Smooth muscle cell (in vitro differentiated cells): ENCODE measurements at regions not wholly inside any gene's neighbourhood (a gene's known extent, or its start where the extent isn't known, plus 50 kb on each side); places are given as distances from the start of the nearest gene placed in this dataset.

Experiments used
- DNase-seq: peaks from one replicate; lab custom pipeline; 2025; ENCODE audit not compliant: unreplicated experiment; lab: John Stamatoyannopoulos, UW
- H2AFZ ChIP-seq: fragments of 200-600 bp; sonication (generic); 2 replicates; pipeline ENCODE4 v1.6.0; 2016; ENCODE audit warnings: antibody characterized with exemption, low read depth, mild to moderate bottlenecking
- H3F3A ChIP-seq: fragments of 200-600 bp; sonication (generic); 2 replicates; pipeline ENCODE4 v1.6.0; 2017; ENCODE audit warnings: antibody characterized with exemption, low read depth
- H3K27ac ChIP-seq: fragments of 200-600 bp; sonication (generic); 2 replicates; pipeline ENCODE4 v1.5.1; 2016; ENCODE audit warnings: low read depth, mild to moderate bottlenecking
- H3K27me3 ChIP-seq: fragments of 200-600 bp; sonication (generic); 2 replicates; pipeline ENCODE4 v1.6.1; 2016; ENCODE audit warnings: low read depth, mild to moderate bottlenecking
- H3K36me3 ChIP-seq: fragments of 200-600 bp; sonication (generic); 2 replicates; pipeline ENCODE4 v1.5.1; 2016; ENCODE audit warnings: low read depth
- H3K4me1 ChIP-seq: fragments of 200-600 bp; sonication (generic); 2 replicates; pipeline ENCODE4 v1.5.1; 2016; ENCODE audit warnings: low read depth
- H3K4me2 ChIP-seq: fragments of 200-600 bp; sonication (generic); 2 replicates; pipeline ENCODE4 v1.6.0; 2016; ENCODE audit warnings: mild to moderate bottlenecking
- H3K4me3 ChIP-seq: fragments of 200-600 bp; sonication (generic); 2 replicates; pipeline ENCODE4 v1.5.1; 2016; ENCODE audit warnings: mild to moderate bottlenecking
- H3K79me2 ChIP-seq: fragments of 200-600 bp; sonication (generic); 2 replicates; pipeline ENCODE4 v1.6.0; 2016; ENCODE audit warnings: low read depth, mild to moderate bottlenecking
- H3K9ac ChIP-seq: fragments of 200-600 bp; sonication (generic); 2 replicates; pipeline ENCODE4 v1.6.0; 2016; ENCODE audit warnings: low read depth
- H3K9me3 ChIP-seq: fragments of 200-600 bp; sonication (generic); replicated peaks from 2 replicates; pipeline ENCODE4 v1.5.1; 2016; ENCODE audit warnings: low read depth
- H4K20me1 ChIP-seq: fragments of 200-600 bp; sonication (generic); 2 replicates; pipeline ENCODE4 v1.6.0; 2016; ENCODE audit warnings: low read depth
- CTCF ChIP-seq: fragments of 200-600 bp; sonication (generic); IDR thresholded peaks from 2 replicates; pipeline ENCODE4 v1.5.1; 2017; ENCODE audit warnings: borderline replicate concordance, mild to moderate bottlenecking, antibody characterized with exemption; ENCODE audit not compliant: insufficient read depth, poor library complexity, severe bottlenecking
- WGBS: methylation state at CpG from one replicate; pipeline ENCODE4 v1.1.7; 2016; ENCODE audit warnings: low lambda C conversion rate; 5-methylcytosine and 5-hydroxymethylcytosine counted together

GRCh38 chr2:120654381-120655134 lies 81.1 kb upstream of the GLI2 start:
- no peak overlapping the region for H3K4me2 ChIP-seq

GRCh38 chr2:120656273-120656950 lies 79.3 kb upstream of the GLI2 start:
- H3K36me3 ChIP-seq: no peaks in the 10 kb centered on the region
- no peak overlapping the region for H2AFZ ChIP-seq
- no peaks in the 10 kb centered on the region for H3K4me1 ChIP-seq
- H3K79me2 ChIP-seq: no peaks in the 10 kb centered on the region
- no peak for DNase-seq
- no peak for TF ChIP-seq CTCF
- H3K9me3 ChIP-seq: no peaks in the 10 kb centered on the region
- H3F3A ChIP-seq: no peaks in the 10 kb centered on the region
- H4K20me1 ChIP-seq: no peaks in the 10 kb centered on the region
- no peak overlapping the region for H3K4me3 ChIP-seq
- H3K27me3 ChIP-seq: peaks cover 11% of the 10 kb centered on the region
- 91% methylated on average over 19 of the region's 19 CpGs for WGBS
- H3K9ac ChIP-seq: no peak overlapping the region
- H3K27ac ChIP-seq: no peak overlapping the region
- H3K4me2 ChIP-seq: no peak overlapping the region

More at GRCh38 chr2:120654381-120655134, 81.1 kb upstream of the GLI2 start:
- 61% methylated on average over 32 of the region's 54 CpGs for WGBS
- Histone ChIP-seq H4K20me1 (no peaks in the 10 kb centered on the region), H3K27ac (no peak overlapping the region), H3F3A (no peaks in the 10 kb centered on the region), H3K27me3 (peaks cover 5% of the 10 kb centered on the region), H3K4me1 (no peaks in the 10 kb centered on the region), H3K4me3 (no peak overlapping the region), H2AFZ (no peak overlapping the region), H3K9ac (no peak overlapping the region), H3K79me2 (no peaks in the 10 kb centered on the region), H3K36me3 (no peaks in the 10 kb centered on the region), H3K9me3 (peaks cover 5% of the 10 kb centered on the region)
- DNase-seq: no peak
- TF ChIP-seq CTCF: no peak

GRCh38 chr2:120658042-120658769 lies 77.5 kb upstream of the GLI2 start:
- Histone ChIP-seq H3K4me2 (no peak overlapping the region), H3K27me3 (peaks cover 19% of the 10 kb centered on the region), H3K4me3 (no peak overlapping the region), H3F3A (no peaks in the 10 kb centered on the region), H4K20me1 (no peaks in the 10 kb centered on the region), H3K36me3 (no peaks in the 10 kb centered on the region), H3K9ac (no peak overlapping the region), H3K9me3 (no peaks in the 10 kb centered on the region), H3K4me1 (no peaks in the 10 kb centered on the region), H3K27ac (no peak overlapping the region), H3K79me2 (no peaks in the 10 kb centered on the region), H2AFZ (no peak overlapping the region)
- no peak for TF ChIP-seq CTCF
- 88% methylated on average over 7 of the region's 7 CpGs for WGBS
- no peak for DNase-seq
